CD4-positive, alpha-beta T cell treated with Interleukin-1 beta for 1 hour (primary cell): ENCODE measurements at regions not wholly inside any gene's neighbourhood (a gene's known extent, or its start where the extent isn't known, plus 50 kb on each side); places are given as distances from the start of the nearest gene placed in this dataset.

Experiments used
- DNase-seq, 2 donors: peaks; one replicate each; pipeline ENCODE4 v3.0.0-alpha.2; 2020 to 2022

DNA sequence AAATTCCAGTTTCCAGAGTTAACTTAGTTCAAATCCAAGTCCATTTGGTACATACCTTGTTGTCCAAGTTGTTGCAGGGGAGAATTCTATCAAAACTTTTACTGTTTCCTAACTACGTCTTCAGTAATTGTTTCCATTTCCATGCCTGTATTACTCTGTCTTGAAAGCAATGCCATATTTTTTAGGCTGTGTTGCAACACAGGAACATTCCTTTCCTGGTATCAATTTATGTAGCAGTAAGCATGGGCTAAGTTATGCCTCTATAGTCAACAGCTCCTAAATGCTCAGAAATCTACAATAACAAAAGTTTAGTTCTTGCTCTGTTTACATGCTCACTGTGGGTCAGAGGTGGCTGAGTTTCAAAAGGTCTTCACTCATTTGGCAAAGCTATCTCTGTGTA is 1943.8 kb upstream of the PIK3C3 start:
- no peak for DNase-seq

DNA sequence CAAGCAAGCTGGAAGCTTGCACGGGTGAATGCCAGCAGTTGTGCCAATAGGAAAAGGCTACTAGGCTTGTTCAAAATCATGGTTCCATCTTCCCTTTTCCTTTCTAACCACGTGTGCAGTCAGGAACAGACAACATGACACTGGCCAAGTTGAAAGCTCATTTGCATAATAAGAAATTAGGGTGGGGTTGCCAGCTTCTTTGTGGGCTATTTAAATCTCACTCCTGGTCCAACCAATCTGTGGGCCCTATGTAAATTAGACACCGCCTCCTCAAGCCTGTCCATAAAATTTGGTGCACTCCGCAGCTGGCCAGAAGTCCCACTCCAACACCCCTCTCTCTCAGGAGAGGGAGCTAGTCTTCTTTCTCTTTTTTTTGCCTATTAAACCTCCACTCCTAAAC is 1948.4 kb upstream of the PIK3C3 start:
- DNase-seq, result no peak

DNA sequence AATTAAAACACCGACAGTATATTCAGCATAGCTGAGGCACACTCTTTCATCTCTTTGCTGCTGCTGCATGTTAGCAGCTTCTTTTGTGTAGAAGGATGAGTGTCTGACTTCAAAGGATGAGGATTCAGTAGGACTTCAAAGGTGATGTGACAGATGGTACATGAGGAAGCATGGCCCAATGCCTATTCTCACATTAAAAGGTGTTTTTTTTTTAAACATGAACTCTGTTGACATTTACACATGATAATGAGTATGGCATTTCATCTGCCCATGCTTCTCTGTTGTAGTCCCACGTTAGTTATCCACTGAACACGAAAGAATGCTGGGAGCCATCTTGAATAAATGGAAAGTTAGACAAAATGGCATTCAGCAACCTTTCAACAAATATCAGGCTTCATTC is 1950.8 kb upstream of the PIK3C3 start:
- no peak for DNase-seq

DNA sequence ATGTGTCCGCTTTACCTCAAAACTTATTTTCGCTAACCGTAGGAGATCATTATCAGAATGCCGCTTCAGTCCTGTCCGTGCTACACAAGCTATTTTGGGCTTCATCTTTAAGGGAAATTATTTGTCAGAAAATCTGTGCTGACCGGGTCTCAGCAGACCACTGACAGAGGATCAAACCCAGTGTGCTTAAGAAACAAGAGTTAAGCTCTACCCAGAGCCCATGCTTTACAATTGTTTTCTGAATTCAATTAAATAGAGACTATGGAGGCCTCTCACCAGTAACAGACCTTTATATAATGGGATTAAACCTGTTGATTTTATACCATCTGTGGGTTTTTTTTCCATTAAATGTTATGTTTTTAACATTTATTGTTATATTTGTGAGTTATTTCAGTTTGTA is 1956.7 kb upstream of the PIK3C3 start:
- no peak for DNase-seq

DNA sequence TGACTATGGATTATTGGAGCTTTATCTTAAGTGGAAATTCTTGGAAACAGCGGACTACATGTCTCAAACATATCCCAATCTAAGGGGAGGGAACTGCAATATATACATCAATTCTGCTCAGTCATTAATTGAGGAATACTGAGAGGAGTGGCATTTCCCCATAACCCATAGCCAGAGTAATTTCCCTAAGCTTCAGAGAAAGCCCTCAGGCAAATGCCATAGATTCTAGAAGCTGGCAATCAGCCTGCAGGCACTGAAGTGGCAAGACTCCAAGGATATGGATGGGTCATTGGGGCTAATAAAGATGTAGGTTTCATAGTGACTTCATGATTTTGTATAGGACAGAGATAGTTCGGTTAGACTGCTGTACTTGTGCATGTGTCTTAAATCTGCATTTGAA is 1960.5 kb upstream of the PIK3C3 start:
- no peak for DNase-seq

DNA sequence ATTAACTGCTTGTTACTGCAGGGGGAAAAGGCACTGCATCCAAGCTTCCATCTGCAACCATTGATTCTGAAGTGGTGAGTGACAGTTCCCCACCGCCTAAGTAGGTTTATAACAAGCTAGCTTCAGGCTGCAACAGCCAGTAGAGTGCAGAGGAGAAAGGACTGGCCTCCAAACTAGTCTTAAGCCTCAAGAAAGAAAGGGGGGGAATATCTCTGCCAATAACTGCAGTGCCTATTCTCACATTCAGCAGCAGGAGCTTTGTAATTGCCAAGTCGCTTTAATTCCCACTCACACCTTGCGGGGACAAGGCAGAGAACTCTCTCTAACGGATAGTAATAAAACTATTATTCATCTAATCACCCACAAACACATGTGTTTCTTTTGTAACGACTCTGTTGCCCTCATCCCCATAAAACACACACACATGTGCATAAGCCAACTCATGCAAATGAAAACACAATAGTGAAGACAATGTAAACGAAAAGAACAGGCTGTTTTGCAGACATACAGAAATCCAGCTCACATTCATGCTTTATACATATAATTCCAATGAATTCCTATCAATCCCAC is 1963.3 kb upstream of the PIK3C3 start:
- no peak for DNase-seq

DNA sequence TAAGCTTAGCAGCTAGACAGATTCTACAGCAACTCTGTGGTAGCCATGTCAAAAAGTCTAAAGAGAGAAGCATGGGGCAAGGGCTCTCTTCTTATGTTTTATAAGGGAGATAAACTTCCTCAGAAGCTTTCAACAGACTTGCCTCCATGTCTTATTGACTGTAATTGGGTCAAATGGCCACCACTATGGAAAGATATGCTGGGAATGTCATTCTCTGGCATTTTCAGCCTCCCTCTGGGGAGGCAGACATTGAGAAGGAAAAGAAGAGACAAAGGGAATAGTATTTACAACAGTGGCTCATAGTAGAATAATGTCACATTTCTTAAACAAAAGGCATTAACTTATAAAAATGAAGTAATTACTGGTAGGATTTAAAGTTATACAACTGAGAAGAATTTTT is 1964.5 kb upstream of the PIK3C3 start:
- DNase-seq, result no peak

DNA sequence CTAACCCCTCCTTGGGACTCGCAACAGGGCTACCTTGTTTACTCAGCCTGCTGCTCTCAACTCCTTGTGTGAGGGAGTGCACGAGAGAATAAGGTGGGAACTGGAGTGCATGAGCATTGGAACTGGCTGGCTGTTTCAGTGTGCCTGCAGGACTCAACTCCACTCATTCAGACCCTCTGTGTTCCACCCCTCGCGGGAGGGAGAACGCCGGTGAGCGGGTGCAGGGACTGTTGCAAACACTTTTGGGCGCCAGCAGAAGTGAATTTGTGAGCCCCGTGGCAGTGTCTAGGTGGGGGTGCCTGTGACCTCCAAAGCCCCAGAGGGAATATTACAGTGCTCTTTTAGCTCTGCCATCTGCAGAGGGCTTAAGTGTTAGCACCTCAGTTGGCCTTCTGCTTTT is 1978.3 kb upstream of the PIK3C3 start:
- no peak for DNase-seq

DNA sequence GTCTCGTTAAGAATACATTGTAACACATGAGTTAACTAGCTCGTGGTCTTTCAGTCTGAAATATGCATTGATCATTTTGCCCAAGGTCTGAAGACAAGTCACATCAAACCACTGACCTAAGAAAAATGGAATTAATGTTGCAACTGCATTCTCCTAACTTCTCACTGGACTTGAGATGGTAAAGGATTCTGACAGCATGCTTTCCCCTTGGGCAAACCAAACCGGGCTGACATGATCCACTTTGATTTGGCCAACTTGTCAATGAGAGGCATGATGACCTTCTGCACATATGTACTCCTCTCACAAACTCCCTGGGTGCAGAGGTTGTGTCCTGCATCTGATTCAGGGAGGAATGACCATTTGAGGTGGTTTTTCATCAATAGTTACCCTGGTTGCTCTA is 1982.5 kb upstream of the PIK3C3 start:
- no peak for DNase-seq

DNA sequence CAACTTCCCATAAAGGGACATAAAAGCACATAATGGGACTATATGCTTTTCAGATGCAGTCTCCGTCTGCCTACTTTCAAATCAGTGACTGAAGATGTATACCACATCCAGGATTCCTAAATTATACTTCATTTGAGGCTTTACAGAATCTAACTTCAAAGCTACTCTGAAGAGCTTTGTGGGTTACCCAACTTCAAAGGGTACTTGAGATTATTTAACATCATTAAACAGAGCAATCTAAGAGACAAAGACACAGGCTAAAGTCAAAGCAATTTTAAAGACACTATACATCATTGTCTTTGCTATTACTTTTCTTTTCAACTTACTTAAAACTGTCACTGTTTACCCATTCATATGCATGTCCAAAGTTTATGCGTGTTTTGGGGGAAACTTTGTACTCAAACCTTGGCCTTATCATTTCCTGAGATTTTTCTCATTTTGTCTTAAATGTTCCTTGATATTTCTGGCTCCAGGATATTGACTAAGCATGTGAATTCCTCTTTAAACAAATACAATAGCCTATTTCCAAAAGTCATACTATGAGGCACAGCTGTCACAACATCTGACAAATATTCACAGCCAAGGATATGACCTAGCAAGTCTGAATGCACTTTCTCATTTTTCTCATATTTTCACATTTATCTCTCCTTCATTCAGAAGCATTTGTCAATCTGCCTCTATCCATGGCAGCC is 1985.1 kb upstream of the PIK3C3 start:
- DNase-seq, result no peak

DNA sequence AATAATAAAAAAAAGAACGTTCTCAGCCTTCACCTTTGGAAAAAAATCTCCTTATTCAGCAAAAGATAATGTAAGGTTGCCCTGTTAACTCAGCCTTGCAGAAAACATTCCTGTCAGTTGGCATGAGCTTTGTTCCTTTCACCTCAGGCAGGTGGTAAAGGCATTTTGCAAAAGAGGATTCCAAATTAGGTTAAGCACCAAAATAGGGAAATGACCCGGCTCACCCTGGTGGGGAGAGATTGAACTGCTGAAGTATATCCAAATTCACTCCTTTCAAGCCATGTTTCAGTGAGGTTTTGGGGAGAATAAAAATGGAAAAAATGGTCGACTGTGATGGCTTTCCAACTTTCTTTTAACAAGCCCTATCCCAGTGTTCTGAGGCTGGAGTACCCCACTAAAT is 1988.8 kb upstream of the PIK3C3 start:
- DNase-seq, result no peak

DNA sequence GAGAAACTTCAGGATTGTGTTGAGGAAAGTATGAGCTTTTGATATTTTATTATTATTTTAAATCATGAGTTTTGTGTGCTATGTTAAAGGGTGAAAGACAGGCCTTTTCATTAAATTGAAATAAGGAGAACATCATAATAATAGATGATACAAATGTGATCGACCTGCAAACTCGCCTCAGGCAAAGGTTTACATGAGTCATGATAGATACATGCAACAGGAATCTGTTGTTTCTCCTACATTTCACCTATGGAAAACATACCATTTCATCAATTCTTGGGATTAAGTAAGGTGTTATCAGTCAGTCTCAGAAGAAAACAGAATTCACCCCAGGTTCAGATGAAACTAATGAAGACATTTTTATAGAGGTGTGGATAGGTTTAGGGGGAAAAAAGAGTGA is 1992.5 kb upstream of the PIK3C3 start:
- no peak for DNase-seq

DNA sequence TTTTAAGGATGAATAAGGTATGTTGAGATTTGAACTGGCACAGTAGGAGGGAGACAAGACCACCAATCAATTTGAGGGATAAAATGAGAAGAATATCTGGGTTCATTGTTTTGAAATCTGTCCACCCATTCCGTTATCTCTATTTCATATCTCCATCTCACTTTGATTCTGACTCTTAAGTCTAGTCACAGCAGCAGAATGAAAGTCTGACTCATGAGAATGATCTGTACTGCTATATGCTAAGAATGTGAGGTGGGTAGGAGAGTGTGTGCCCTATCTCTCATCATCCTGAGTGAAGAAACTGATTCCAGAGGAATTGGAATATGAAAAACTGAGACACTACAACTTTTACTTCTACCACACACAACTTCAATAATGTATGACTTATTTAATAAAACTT is 1994.5 kb upstream of the PIK3C3 start:
- no peak for DNase-seq

DNA sequence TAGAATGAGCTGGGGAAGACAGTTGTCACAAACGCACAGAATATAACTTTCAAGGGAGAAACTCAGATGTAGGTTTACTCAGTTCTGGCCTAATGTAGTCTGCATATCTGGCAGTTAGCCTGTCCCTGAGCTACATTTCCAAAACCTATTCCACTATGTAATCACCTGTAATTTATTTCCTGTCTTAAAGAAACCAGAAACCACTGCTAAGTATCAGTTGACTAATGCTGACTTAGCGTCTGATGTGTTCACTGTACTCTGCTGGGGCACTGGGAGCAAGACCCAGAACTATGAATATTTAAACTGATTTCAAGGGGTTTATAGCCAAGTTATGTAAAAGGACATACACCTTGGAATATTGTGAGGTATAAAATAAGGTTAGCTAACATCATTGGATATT is 1995.2 kb upstream of the PIK3C3 start:
- no peak for DNase-seq

DNA sequence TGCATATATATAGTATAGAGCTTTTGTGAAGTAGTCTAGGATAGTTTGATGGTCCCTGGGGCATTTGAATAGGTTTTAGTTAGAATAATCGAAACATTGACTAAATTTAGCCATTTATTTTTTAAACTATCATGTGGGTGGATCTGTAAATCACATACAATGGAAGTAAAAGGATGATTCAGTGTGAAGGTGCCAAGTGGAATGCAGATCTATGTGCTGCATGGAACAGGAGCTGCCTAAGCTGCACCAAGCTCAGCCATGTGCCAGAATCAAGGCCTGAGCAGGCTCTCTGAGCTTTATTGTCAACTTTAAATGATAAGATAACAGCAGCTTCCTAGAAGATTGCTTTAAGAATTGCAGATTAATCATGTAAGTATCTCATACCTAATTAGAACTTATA is 1996.2 kb upstream of the PIK3C3 start:
- DNase-seq, result no peak

DNA sequence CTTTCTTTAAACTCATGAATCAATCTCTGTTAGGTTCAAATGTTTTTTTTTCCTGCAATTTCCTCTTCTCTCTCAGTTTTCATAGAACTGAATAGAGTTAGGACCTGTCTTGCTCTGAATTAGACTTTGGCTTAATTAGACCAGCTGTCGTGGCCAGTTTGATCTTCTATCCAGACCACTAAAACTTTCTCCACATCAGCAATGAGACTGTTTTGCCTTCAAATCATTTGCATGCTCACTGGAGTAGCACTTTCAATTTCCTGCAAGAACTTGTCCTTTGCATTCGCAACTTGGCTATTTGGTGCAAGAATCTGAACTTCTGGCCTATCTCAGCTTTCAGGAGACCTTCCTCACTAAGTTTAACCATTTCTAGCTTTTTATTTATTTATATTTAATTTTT is 2002.2 kb upstream of the PIK3C3 start:
- DNase-seq, result no peak

DNA sequence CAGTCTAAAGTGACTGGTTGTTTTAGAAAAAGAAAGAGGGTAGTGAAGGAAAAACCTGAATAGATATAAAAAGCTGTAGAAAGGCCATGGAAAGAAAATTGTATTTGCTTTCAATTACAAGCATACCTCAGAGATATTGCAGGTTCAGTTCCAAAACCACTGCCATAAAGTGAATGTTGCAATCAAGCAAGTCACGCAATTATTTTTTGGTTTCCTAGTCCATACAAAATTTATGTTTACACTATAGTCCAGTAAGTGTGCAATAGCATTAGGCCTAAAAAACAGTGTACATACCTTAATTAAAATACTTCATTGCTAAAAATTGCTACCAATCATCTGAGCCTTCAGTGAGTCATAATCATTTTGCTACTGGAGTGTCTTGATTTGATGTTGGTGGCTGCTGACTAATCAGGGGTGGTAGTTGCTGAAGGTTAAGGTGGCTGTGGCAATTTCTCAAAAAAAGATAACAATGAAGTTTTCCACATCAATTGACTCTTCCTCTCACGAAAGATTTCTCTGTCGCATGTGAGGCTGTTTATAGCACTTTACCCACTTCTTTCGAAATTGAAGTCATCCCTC is 2003.8 kb upstream of the PIK3C3 start:
- no peak for DNase-seq

DNA sequence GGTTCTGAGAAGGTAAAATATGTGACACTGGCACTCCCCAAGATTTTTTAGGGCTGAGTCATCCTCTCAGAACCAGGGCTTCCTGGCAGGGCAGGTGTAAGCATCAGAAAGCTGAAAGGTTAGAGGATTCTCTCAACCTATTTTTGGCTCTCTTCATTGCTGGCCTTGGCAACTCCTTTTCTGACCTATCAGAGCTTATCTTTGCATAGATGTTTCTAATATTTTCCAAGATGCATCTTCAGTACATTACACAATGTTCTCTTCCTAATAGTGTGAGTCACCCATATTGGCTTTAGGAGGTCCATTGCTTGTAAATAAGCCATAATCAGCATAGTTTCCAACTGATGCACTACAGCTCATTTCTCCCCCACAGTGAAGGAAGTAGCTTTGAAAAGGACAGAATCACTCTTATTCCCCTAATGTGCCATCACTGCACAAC is 2008.4 kb upstream of the PIK3C3 start:
- DNase-seq, result no peak

DNA sequence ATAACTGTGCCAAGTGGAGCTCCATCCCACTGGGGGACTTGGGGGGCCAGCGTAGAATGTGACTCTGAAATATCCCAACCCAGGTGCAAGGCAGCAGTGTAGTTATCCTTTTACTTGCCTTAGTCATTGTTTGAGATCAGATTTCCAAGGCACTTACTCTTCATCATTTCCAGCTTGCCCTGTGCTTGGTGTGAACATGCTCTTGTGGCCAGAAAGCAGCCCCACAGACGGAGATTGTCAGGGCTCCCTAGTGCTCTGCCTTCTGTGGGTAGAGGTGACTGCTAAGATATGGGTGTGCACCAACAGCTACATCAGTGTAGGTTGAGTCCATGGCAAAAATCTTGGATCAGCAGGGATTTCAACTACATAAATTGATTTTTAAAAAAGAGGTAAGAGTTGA is 2010.0 kb upstream of the PIK3C3 start:
- DNase-seq, result no peak

DNA sequence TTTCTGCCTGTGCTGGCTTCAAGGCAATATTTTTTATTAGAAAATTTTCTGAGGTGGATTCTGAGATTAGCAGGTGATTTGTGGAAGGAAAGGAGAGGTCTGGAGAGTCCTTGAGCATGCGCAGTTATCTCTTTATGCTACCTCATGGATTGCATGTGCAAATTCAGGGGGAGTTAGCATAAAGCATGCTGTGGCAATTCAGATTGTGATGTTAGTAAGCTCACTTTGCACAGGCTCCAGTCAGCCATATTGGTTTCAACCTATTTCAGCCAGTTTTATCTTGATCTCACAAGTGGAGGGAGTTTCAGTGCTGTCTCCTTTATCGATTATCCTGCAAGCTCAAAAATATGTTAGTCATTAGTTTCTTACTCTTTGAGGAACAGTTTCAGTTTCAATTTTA is 2012.3 kb upstream of the PIK3C3 start:
- no peak for DNase-seq

DNA sequence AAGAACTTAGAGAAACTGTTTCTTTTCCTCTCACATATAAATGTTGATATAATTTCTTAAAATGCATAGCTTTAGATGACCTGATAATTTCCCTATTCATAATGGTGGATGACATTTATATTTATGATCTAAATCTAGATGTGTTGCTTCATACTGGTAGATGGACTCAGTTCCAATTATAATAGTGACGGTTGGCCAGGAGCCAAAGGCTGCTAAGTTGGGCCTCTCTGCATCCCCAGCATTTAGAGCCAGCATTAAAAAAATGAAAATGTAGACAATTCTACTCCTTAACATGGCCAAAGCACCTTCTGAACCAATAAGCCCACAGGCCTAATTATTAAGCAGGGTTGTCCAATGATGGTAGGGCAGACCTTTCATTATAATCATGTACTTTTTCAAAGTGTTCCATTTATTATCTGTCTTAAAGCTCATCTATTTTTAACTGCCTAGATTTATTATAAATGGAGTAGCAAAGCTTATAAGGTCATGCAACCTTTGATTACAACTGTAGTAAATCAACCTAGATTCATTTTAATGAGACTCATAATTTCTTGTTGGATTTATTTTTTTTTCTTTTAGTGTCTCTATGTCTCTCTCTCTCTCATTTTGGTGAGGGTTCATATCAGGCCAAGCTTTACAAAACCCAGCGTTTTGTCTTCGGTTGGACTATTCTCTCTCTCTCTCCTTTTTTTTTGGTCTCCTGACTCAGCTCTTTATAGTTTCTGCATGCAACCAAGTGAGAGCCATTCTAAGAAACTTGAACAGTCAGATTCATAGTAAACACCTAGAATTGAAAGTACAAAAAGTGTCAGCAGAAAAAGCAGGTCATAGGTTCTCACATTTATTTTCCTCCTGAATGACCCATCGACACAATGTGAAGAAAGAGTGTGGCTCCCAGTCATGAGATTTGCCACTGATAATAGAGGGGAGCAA is 2016.1 kb upstream of the PIK3C3 start:
- no peak for DNase-seq

DNA sequence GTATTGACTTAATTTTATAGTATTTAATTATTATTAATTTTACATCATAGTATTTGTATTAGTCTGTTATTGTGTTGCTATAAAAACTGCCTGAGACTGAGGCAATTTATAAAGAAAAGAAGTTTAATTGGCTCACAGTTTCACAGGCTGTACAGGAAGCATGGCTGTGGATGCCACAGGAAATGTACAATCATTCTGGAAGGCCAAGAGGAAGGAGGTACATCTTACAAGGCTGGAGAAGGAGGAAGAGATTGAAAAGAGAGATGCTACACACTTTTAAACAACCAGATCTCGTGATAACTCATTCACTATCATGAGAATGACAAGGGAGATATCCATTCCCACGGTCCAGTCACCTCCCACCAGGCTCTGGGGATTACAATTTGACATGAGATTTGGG is 2019.4 kb upstream of the PIK3C3 start:
- DNase-seq, result no peak

DNA sequence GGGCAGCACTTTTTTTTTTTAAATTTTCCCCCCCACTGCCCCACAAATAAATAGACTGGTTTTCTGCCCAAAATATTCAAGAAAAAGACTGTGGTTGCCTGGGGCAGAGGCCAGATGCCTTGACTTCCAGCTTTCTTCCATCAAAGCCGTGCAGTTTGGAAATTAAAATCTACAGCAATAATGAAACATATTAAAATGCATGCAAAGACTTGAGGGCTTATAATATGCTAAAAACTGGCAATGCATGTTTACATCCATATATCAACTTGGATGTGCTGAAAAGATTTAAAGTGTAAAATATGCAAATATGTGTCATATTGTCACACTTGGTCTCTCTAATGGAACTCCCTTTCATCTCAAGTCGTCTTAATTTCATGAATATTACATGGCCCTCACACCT is 2036.2 kb upstream of the PIK3C3 start:
- DNase-seq, result no peak
